HG03060 (cell line): ENCODE measurements at regions not wholly inside any gene's neighbourhood (a gene's known extent, or its start where the extent isn't known, plus 50 kb on each side); places are given as distances from the start of the nearest gene placed in this dataset.

ENCODE experiments used
- ATAC-seq: cut with Tn5 transposase; IDR thresholded peaks from one replicate; pipeline ENCODE4 v1.9.1; 2021; ENCODE audit warnings: low read depth, moderate number of reproducible peaks; ENCODE audit not compliant: unreplicated experiment

DNA sequence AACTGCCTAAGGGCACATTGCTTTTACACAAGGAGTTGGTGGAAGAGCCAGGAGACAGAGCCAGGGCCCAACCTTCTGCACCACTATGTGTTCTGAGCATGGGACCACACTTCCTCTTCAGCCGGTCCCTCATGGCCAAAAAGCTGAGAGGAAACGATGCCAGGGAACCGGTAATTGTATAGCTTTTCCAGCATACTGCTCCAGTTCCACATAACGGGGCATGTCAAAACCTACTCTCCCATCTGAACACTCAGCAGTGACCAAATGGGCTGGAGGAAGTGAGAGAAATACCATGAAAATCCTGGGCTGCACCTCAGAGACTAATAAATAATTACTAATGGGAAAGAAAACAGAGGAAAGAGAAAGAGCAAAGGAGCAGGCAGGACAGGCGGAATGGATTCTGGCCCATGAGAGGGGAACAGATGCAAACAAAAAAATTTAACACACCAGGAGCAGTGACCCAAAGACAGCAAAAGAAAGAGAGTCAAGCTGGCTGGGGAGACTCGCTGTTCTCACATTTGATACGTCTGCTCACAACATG lies 52.0 kb upstream of the BMP2 start:
- ATAC-seq = no peak

DNA sequence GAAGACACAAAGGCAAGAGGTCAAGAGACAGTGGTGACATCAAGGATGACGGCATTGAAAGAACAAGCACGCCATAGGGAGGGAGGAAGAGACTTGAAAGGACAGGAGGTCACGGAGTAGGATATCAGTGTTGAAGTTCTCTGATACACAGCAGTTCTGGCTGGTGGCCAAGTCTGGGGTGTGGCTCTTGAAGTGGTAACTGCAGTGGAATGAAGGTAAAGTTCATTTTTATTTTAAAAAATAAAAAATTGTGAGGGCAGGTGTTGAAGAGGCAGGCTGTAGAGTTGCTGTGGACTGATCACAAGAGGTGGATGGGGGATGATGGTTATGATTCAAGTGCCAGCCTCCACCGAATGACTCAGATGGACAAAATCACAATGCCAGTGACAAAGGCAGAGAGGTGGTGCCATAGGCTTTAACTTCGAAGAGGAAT lies 53.2 kb upstream of the BMP2 start:
- ATAC-seq = no peak

DNA sequence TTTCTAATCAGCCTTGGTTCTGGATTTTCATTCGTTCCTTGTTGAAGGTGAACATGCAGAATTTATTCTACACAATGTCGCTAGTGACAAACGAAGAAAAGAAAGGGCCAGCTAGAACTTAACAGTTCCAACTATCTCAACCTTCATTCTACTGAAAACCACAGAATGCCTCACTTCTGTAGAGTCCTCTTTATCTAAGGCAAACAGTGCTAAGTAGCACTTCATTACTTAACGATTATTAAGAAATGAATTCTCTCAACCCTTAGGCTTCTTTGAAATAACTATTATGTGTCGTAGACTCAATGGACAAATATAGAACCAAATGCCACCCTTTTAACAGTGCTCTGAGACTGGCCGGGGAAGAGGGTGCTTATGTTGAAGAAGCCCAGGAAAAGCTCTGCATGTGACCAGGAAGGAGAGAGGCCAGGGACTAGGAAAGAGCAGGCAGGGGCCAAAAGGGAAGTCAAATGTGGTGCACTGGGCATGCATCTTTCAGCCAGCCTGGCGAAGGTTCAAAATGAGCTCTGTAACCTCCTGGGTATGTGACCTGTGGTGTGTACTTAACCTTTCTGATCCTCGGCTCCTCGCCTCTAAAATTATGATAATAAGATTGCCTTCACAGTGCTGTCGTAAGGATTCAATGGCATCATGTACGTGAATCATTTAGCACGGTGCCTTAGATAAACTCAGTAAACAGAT lies 55.4 kb upstream of the BMP2 start:
- ATAC-seq = no peak

DNA sequence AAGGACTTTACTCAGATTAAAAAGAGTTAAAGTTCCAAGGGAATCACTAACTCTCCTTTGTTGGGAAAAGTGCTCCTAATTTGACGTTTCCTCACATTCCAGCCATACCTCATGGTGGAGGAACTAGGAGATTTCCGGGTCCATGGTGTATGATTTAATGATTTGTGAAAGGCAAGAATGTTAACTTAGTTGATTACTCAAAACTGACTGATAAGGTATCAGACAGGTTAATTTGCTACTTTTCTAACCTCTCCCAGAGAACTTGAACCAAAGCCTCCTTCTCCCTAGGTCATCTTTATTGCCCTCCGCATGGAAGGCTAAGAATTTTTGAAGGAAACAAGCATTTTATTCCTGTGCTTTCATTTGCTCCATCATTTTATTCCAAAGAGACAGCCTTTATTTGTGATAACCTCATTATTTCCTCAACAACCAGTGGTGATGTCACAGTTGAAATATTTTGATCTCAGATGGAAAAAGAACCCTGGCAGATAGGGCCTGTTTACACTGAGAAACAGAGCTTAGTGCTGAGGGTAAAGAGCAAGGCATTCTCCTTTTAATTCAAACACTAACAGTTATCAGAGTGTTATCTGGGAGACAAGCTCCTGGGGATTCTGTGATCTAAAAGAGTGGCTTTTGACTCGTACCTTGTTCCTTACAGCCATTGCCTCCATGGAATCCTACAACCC lies 57.4 kb upstream of the BMP2 start:
- no peak for ATAC-seq

DNA sequence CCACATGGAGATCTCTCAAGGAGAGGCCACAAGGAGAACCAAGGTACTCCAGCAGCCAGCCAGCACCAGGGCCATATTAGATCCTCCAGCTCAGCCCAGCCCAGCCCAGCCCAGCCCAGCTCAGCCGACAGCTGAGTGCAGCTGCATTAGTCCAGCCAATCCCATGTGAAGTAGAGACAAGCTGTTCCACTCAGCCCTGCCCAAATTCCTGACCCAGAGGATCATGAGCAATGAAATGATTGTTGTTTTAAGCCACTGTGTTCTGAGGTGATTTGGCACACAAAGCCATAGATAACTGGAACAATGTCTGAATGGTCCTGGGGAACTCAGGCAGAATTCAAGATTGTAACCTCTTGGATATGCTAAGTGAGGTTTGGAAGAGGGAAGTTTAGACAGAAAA lies 59.5 kb upstream of the BMP2 start:
- ATAC-seq = no peak

DNA sequence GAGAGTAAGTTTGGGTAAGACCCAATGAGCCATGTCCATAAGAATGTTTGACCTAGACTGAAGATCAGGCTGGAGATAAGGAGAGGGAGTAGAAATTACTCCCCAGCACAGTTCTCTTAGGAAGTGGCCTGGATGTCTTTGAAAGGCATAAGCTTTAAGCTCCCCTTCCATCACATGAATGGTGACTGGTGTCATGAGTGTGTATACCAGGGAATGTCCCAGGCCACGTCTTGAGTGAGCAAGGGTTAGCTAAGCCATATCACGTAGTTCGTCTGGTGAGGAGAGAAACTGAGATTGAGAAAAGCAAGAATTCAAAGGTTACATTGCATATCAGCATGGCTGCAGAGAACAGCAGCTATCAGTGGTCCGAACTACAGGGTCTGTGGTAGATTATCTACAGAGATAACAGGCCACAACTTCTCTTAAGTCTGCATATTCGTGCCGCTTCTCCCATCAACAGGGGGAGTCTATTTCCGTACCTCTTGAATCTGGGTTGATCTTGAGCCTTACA lies 60.1 kb upstream of the BMP2 start:
- ATAC-seq = no peak

DNA sequence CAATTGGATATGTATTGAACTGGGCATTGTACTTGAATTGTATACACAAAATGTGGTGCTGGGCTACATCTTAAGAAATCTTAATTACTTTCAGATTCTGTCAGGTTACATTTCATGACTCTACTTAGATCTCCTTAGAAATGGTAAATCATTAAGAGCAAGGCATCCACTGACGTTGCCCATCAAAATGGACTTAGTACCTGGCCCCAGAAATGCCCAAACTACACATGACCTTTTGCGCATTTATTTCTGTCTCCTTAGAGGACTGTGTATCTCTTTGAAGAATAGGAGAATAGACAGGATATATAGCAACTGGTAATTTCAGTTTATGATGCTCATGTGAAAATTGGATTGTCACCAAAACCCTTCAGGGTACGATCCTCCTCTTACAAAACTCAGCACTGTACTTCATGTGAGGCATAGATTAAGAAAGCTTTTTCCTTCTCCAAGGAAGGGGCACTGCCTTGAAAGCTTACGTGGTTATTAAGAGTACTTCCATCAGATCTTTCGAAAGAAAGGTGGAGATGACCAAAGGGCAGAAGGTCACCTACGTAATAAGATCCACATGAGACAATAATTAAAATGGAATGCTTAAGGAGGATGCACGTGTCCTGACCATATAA lies 61.4 kb upstream of the BMP2 start:
- ATAC-seq = no peak

DNA sequence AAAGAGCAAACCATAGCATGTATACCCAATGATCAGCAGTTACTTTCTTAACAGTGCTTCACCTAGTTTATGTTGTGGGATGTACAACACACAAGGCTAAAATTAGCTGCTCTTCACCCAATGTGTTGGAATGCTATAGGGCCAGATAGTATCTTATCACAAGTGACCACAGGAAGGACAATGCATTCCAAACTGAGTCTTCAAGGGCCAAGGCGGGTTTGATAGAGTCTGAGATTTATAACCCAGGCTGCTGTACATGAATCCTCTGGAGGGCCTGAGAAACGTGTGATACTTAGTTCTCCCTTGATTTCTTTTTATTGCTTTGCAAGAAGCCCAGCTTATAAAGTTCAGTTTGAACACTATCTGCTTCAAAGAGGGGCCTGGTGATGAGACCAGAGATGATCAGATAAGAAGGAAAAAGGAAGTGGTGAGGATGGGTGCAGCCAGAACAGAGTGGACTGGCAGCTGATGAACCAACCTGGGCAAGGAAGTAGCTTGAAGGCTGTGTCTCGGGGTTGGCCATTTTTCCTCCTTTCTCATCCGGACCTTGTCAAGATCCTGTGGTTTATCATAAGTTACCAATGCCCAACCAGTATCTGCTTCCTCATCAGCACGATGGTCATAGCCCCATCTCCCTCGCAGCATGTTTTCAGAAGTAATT lies 62.2 kb upstream of the BMP2 start:
- no peak for ATAC-seq

DNA sequence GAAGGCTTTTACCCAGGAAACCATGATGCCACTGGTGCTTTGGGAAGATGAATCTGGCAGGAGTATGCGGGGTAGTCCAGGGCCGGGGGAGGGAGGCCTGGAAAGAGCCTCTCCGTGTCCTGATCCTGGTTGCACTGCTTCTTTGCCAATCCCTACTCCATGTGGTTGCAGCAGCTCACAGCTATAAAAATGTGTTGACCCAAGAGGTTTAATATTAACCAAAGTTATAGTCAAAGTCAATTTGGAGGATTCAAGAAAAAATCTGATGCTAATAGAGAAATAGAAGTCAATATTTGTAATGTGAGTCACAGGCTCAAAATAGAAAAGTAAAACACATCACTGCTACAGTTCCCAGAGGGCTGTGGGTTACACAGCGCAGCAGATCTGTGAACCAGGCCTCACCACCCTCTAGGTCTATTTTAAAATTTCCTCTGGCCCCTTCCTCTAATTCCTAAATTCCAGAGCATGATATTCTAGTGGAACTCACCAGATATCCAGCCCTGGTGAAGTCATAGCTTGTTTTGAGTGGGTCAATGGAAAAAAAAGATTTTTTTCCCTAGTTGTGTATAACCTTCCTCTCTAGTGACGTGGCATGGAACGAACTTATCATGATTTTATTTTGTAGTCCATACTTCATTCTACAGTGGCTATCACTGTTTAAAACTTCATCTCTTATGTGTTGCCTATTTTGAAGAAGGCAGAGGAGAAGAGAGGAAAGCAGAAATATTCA lies 63.2 kb upstream of the BMP2 start:
- no peak for ATAC-seq

DNA sequence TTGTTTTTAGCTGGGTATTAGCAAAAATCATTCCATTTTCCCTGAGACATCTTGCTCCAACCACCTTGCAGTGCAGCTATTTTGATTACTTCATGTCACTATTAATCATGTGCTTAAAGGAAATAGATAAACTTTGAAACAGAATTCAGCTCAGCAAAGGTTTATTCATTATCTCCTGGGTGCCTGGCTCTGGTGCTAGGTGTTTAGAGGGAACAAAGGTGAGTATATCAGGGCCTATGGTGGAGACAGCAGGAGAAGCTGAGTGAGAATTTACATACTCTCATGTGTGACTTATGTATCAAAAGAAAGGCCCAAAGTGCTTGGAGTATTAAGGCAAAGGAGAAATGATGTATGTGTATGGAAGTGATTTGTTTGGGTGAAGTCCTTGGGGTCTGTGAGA lies 63.8 kb upstream of the BMP2 start:
- ATAC-seq = no peak

DNA sequence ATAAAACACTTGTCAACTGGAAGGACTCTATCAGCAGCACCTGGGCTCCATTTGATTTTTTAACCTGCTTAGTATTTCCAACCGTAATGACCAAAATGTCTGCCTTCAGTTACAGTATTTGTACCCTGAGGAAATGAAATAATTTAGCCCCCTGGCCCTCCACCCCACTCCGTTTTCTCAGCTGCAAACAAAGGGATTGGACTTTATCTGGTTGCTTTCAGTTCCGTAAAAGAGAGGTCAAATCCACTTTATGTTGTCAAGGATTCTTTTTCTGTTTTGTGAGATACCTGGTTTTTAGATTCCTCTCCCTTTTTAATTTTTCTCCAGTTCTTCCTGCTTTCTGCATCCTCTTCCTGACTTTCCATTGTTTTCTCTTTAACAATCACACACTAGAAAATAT lies 64.4 kb upstream of the BMP2 start:
- no peak for ATAC-seq

DNA sequence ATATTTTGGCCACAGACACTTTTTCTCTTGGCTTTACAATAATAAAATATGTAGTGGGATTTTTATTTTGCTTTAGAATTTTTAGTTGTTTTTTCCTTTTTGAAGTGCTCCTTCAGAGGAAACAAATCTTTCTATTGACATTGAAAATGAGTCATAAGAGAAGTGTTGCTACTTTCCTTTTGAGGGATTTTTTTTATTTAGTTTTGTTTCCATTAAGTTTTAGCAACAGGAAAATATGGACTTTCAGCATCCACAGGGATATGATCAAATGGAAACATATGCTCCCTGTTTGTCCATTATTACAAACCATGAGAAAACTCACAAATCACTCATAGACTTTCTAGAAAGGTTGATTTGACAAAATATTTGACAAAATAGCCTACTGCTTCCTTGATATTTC lies 65.3 kb upstream of the BMP2 start:
- no peak for ATAC-seq

DNA sequence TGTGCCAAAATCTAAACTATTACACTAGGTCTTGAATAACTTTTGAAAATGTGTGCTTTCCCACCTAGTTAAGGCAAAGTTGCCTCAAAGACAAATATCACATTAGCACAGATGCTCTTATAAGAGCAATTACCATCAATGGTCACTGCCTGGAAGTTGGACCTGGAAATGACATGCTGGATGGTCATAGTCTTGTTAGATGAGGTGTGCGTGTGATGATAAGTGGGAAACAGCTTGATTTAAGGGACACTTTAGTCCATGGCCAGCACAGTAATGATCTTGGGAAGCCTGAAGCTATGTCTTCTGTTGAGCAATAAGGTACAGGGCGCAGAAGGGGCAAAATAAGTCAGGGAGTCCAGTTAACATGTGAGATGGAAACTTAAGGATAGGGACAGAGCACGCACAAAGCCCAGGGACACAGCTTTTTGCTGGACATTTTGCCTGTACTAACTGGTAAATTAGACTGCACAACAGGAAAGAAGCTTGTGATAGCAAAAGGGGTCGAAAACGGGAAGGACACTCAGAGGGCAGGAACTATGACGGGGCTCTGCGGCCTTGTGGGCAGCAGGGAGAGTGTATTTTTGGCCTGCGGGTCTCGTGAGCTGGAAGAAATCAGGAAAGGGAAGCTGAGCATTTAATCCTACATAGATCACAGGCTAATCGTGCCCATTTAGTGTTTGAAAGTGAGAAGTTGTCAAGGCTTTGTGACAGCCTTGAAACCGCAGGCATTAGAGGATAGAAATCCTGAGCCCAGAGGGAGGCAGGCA lies 66.7 kb upstream of the BMP2 start:
- ATAC-seq = no peak

DNA sequence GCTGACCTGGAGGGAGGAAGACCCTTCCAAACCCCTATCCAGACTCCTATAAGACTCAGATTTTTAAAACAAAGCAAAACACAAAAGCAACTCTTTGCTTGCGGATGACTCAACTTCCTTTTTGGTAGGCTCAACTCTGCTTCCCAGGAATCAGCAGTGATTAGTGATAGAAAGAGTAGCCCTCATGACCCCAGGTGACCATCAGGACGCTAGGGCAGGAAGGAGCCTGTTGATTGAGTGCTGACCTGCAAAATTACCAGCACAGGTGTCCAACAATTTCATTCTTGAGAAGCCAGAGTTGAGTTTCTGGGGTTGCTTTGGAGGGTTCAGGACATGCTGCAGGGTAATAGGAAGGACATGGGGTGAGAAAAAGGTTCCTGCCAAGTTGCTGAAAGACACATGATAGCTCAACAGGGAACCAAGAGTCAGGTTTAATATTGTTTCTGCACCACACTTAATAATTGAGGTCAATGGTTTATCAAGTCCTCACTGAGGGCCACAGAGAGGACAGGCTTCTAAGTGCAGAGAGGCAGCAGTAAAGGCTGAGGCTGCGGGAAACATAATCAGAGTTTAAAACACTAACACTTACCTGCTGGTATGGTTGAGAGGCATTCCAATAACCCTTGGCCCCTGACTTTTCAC lies 67.4 kb upstream of the BMP2 start:
- ATAC-seq = no peak

DNA sequence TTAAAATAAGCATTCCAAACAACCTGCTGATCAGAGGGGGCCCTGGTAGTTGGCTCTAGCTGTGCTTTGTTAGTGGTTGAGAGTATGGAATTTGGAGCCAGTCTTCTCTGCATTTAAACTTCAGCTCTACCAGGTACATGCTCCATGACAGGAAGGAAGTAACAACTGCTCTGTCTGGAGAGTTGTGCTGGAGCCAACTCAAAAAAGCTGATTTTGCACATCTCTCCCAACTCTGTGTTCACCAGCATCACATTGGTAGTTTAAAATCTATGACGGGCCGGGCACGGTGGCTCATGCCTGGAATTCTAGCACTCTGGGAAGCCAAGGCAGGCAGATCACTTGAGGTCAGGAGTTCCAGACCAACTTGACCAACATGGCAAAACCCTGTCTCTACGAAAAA lies 68.8 kb upstream of the BMP2 start:
- ATAC-seq = no peak

DNA sequence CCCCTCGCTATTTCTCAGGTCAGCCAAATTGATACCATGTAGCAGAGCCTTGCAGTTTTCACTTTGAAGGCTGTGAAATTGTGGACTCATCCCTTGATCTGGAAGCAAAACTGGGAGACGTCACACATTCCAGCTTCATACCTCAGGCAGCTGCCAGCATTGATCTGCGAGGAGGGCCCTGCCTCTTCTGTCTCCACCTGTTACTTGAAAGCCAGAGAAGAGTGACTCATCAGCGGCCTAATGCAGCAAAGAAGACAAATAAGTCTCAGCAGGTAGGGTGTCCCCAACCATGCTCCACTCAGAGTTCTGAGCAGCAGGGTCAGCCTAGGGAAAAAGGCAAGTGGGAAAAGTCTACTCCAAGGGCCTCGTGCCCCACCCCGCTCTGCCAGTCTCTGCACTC lies 69.4 kb upstream of the BMP2 start:
- ATAC-seq = no peak

DNA sequence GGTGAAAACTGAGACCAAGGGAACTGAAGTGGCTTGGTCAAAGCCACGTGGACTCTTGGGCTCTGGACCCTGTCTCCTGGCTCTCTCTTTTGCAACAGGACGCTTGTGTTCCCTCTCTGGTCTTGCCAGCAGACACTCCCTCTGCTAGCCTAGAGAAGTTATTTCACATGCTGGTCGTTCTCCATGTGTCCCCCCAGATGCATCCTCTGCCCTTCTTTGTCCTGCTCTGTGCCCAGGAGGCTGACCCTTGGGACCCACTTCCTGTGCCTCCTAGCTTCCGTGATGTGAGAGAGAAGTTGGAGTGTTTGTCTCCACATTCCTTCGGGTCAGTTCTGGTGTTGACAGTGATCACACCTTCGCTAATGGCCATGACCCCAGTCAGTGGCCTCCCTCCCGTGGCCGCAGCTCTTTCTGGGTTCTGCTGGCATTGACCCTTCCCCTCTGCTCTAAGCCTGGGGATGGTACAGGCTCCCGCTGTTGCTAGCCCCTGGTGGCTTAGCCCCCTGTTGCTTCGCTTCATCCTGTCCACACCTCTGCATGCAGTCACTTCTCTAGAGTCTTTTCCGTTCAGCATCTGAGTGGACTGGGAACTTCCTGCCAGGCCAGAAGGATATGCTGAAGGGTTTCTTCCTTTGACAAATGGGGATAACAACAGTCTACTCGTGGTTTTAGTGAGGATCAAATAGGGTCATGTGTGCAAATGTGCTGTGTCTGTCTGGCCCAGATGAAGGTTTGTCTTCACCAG lies 70.1 kb upstream of the BMP2 start:
- no peak for ATAC-seq

DNA sequence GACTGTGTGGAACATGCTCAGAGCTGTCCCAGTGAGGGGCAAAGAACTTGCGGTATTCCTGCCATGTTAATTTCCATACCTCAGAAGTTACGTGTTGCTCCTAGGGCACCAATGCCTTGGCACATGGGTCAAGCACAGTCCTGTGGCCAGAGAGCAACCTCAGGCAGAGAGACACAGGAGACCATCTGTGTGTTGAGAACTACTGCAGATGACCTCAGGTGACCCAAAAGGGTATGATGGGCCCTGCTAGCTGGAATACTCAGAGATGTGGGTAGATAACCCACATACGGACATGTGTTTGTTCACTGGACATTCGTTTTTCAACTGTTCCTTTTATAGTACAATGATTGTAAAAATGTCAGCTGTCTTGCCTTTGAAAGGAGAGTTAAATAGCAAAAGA lies 71.5 kb upstream of the BMP2 start:
- ATAC-seq = no peak
